Activated CD4-positive, alpha-beta T cell treated with anti-CD3 and anti-CD28 coated beads for 4 hours (primary cell): ENCODE measurements at regions not wholly inside any gene's neighbourhood (a gene's known extent, or its start where the extent isn't known, plus 50 kb on each side); places are given as distances from the start of the nearest gene placed in this dataset.
"Not testable (repeated sequence)": the region's sequence is repeated elsewhere in the genome, so short reads cannot be mapped to it uniquely, and the experiment has no call there.

Source experiments
- DNase-seq, 2 donors: peaks; one replicate each; pipeline ENCODE4 v3.0.0-alpha.2; 2020

- not testable (repeated sequence) for DNase-seq
These were observed 284.3 kb upstream of the EXOC2 start for GRCh38 chr6:977226-977625.

GRCh38 chr6:971981-972640 is 279.2 kb upstream of the EXOC2 start:
- DNase-seq = no peak

- no peak for DNase-seq
These were observed 275.9 kb upstream of the EXOC2 start for GRCh38 chr6:968791-969190.

GRCh38 chr6:967701-968100 is 274.8 kb upstream of the EXOC2 start:
- DNase-seq = no peak

- no peak for DNase-seq
These were observed 272.4 kb upstream of the EXOC2 start for GRCh38 chr6:965343-965742.

GRCh38 chr6:963456-963855 is 270.5 kb upstream of the EXOC2 start:
- no peak for DNase-seq

- no peak for DNase-seq
These were observed 268.5 kb upstream of the EXOC2 start for GRCh38 chr6:961407-961960.

- DNase-seq = no peak
These were observed 267.4 kb upstream of the EXOC2 start for GRCh38 chr6:960356-960755.

- DNase-seq = no peak
These were observed 265.5 kb upstream of the EXOC2 start for GRCh38 chr6:958488-958887.

GRCh38 chr6:951399-952181 is 258.7 kb upstream of the EXOC2 start:
- no peak for DNase-seq

GRCh38 chr6:947235-947934 is 254.4 kb upstream of the EXOC2 start:
- DNase-seq = no peak

- no peak for DNase-seq
These were observed 253.6 kb upstream of the EXOC2 start for GRCh38 chr6:946546-946945.

GRCh38 chr6:939526-940252 is 246.8 kb upstream of the EXOC2 start:
- no peak for DNase-seq

GRCh38 chr6:938916-939315 is 246.0 kb upstream of the EXOC2 start:
- DNase-seq = no peak

GRCh38 chr6:938271-938905 is 245.4 kb upstream of the EXOC2 start:
- DNase-seq = no peak

GRCh38 chr6:935582-935981 is 242.6 kb upstream of the EXOC2 start:
- DNase-seq = no peak

GRCh38 chr6:934686-935085 is 241.7 kb upstream of the EXOC2 start:
- no peak for DNase-seq

- not testable (repeated sequence) for DNase-seq
These were observed 239.0 kb upstream of the EXOC2 start for GRCh38 chr6:931919-932318.

GRCh38 chr6:927157-927556 is 234.2 kb upstream of the EXOC2 start:
- DNase-seq = no peak

GRCh38 chr6:925656-926213 is 232.8 kb upstream of the EXOC2 start:
- no peak for DNase-seq

- DNase-seq = no peak
These were observed 231.7 kb upstream of the EXOC2 start for GRCh38 chr6:924661-925060.

- no peak for DNase-seq
These were observed 228.5 kb upstream of the EXOC2 start for GRCh38 chr6:921400-921799.
